ENCODE measurements at regions not wholly inside any gene's neighbourhood (a gene's known extent, or its start where the extent isn't known, plus 50 kb on each side); places are given as distances from the start of the nearest gene placed in this dataset.

GRCh38 chr2:191556463-191556862 lies 121.5 kb upstream of the NABP1 start:
- DNase-seq (ENCODE audit: low read depth in 3 of 3, low spot score in 2 of 3) = no peak

GRCh38 chr2:191557841-191558240 lies 120.1 kb upstream of the NABP1 start:
- no peak for DNase-seq (ENCODE audit: low read depth in 3 of 3, low spot score in 2 of 3)

- no peak for DNase-seq (ENCODE audit: low read depth in 3 of 3, low spot score in 2 of 3)
These were observed 118.4 kb upstream of the NABP1 start for GRCh38 chr2:191559569-191559968.

- DNase-seq (ENCODE audit: low read depth in 3 of 3, low spot score in 2 of 3) = no peak
These were observed 117.4 kb upstream of the NABP1 start for GRCh38 chr2:191560411-191560980.

GRCh38 chr2:191565120-191565519 lies 112.8 kb upstream of the NABP1 start:
- DNase-seq (ENCODE audit: low read depth in 3 of 3, low spot score in 2 of 3) = no peak

GRCh38 chr2:191565647-191566198 lies 112.2 kb upstream of the NABP1 start:
- no peak for DNase-seq (ENCODE audit: low read depth in 3 of 3, low spot score in 2 of 3)

- DNase-seq (ENCODE audit: low read depth in 3 of 3, low spot score in 2 of 3) = no peak
These were observed 111.6 kb upstream of the NABP1 start for GRCh38 chr2:191566344-191566743.

- DNase-seq (ENCODE audit: low read depth in 3 of 3, low spot score in 2 of 3) = no peak
These were observed 110.7 kb upstream of the NABP1 start for GRCh38 chr2:191567206-191567605.

- no peak for DNase-seq (ENCODE audit: low read depth in 3 of 3, low spot score in 2 of 3)
These were observed 108.9 kb upstream of the NABP1 start for GRCh38 chr2:191569025-191569424.

GRCh38 chr2:191571163-191571769 lies 106.7 kb upstream of the NABP1 start:
- DNase-seq (ENCODE audit: low read depth in 3 of 3, low spot score in 2 of 3) = no peak

GRCh38 chr2:191572319-191572718 lies 105.6 kb upstream of the NABP1 start:
- DNase-seq (ENCODE audit: low read depth in 3 of 3, low spot score in 2 of 3) = no peak

- no peak for DNase-seq (ENCODE audit: low read depth in 3 of 3, low spot score in 2 of 3)
These were observed 104.7 kb upstream of the NABP1 start for GRCh38 chr2:191573216-191573615.

GRCh38 chr2:191574232-191574631 lies 103.7 kb upstream of the NABP1 start:
- no peak for DNase-seq (ENCODE audit: low read depth in 3 of 3, low spot score in 2 of 3)

GRCh38 chr2:191577605-191578004 lies 100.3 kb upstream of the NABP1 start:
- no peak for DNase-seq (ENCODE audit: low read depth in 3 of 3, low spot score in 2 of 3)

GRCh38 chr2:191578031-191578430 lies 99.9 kb upstream of the NABP1 start:
- no peak for DNase-seq (ENCODE audit: low read depth in 3 of 3, low spot score in 2 of 3)

GRCh38 chr2:191580581-191580980 lies 97.4 kb upstream of the NABP1 start:
- no peak for DNase-seq (ENCODE audit: low read depth in 3 of 3, low spot score in 2 of 3)

- DNase-seq (ENCODE audit: low read depth in 3 of 3, low spot score in 2 of 3) = no peak
These were observed 96.9 kb upstream of the NABP1 start for GRCh38 chr2:191581003-191581402.

GRCh38 chr2:191582355-191582754 lies 95.6 kb upstream of the NABP1 start:
- DNase-seq (ENCODE audit: low read depth in 3 of 3, low spot score in 2 of 3) = no peak

- no peak for DNase-seq (ENCODE audit: low read depth in 3 of 3, low spot score in 2 of 3)
These were observed 86.9 kb upstream of the NABP1 start for GRCh38 chr2:191591025-191591424.

- DNase-seq (ENCODE audit: low read depth in 3 of 3, low spot score in 2 of 3) = no peak
These were observed 84.1 kb upstream of the NABP1 start for GRCh38 chr2:191593622-191594385.

- no peak for DNase-seq (ENCODE audit: low read depth in 3 of 3, low spot score in 2 of 3)
These were observed 80.7 kb upstream of the NABP1 start for GRCh38 chr2:191597186-191597751.

GRCh38 chr2:191598296-191598695 lies 79.6 kb upstream of the NABP1 start:
- no peak for DNase-seq (ENCODE audit: low read depth in 3 of 3, low spot score in 2 of 3)

All from right renal cortex interstitium (tissue), 3 donors.